GM21619 (cell line): ENCODE measurements at regions not wholly inside any gene's neighbourhood (a gene's known extent, or its start where the extent isn't known, plus 50 kb on each side); places are given as distances from the start of the nearest gene placed in this dataset.
"Not testable (repeated sequence)": the region's sequence is repeated elsewhere in the genome, so short reads cannot be mapped to it uniquely, and the experiment has no call there.

Experiments
- ATAC-seq: cut with Tn5 transposase; IDR thresholded peaks from one replicate; pipeline ENCODE4 v1.9.1; 2021; ENCODE audit not compliant: unreplicated experiment

GRCh38 chr6:111925296-111925695, 52.0 kb upstream of the FYN start:
- ATAC-seq = no peak

DNA sequence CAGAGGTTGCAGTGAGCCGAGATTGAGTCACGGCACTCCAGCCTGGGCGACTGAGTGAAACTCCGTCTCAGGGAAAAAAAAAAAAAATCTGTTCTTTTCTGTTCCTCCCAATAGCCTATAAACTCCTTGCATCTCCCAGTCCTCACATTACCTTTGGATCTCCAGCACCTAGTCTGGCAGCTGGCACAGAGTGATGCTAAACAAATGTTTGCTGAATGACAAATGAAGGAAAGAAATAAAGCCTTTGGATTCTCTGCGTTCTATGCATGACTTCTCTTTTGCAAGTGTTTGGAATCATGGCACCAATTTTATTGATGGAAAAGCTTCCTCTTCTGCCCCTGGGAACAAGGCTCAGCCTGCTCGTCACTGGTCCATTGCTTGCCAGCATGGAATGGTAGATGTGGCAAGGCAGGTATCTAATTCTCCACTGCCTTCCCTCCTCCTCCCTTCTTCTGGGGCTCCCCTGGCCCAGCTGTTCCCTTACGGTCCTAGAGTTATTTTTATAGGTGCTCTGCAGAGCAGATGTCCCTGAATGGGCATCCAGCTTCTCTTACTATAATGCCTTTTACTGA, 53.6 kb upstream of the FYN start:
- ATAC-seq = no peak

DNA sequence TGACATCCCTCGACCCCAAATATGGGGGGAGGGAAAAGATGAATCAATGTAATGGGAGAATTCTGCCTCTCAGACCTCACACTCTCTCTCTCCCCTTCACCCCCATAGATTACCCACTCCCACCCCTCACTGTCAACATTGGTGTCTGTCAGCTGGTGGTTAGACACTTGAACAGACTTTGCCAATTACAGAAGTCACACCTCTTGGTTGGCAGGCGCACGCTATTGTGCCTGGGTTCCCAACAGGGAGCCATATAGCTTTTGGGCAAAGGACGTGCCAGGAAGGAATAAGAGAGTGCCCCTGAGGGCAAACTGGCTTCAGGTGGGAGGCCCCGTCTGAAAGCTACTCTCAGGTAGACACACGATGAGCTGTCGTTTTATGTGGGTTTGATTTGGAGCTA, 54.1 kb upstream of the FYN start:
- no peak for ATAC-seq

- ATAC-seq = no peak
Measured at GRCh38 chr6:111928139-111928538, 54.9 kb upstream of the FYN start.

DNA sequence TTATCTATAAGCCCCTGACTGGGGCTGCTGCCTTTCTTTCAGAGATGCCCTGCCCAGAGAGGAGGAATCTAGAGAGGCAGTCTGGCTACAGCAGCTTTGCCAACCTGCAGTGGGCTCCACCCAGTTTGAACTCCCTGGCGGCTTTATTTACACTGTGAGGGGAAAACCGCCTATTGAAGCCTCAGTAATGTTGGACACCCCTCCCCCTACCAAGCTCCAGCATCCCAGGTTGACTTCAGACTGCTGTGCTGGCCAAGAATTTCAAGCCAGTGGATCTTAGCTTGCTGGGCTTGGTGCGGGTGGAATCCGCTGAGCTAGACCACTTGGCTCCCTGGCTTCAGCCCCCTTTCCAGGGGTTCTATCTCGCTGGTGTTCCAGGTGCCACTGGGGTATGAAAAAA, 61.4 kb upstream of the FYN start:
- not testable (repeated sequence) for ATAC-seq

DNA sequence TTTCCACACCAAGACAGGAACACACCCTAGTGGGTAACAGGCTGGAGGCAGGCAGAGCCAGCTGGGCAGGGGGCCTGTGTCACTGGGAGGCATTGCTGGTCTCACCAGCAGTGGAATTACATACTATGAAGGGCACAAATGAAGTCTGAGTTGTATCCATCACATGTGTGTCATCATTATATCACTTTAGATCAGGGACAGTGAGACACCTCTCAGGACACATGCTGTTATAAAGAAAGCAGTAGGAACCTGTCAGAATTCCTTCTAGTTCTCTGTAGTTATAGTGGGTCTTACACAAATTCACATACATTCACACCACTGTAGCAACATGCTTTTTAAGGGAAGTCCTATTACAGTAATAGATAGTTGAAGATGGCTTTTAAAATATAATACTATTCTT, 63.5 kb upstream of the FYN start:
- no peak for ATAC-seq

GRCh38 chr6:111938710-111939109, 65.5 kb upstream of the FYN start:
- no peak for ATAC-seq

GRCh38 chr6:111939902-111940301, 66.7 kb upstream of the FYN start:
- ATAC-seq = no peak

- ATAC-seq = no peak
Measured at GRCh38 chr6:111940801-111941200, 67.5 kb upstream of the FYN start.

DNA sequence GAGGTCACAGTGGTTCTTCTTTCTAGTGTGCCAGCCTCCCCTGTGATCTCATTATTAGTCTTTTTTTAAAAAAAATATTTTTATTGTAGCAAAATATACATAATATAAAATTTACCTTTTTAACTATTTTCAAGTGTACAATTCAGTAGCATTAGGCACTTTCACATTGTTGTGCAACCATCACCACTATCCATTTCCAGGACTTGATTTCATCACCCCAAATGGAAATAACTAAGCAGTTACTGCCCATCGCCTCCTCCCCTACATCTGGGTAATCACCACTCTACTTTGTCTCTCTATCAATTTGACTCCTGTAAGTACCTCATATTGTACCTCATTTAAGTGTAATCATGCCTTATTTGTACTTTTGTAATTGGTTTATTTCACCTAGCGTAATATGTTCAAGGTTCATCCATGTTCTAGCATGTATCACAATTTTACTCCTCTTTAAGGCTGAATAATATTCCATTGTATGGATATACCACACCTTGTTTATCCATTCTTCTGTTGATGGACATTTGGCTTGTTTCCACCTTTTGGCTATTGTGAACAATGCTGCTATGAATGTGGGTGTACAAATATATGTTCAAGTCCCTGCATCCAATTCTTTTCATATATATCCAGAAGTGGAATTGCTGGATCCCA, 68.6 kb upstream of the FYN start:
- no peak for ATAC-seq

DNA sequence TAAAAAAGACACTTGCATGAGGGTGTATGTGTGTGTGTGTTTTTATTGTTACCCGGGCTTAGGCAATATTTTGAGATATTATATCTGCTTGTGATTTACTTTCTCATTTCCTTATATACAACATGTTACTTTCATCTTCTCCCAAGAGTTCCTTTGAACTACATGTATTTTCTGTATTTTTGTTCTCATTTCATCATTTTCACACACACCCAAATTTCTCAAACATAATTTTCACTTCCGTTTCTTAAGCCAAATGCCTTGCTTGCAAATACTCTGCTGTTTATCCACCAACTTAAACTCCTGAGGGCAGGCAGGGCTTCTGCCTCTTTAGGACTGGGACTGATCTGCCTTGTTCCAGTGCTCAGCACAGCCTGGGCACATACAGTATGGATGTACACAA, 69.3 kb upstream of the FYN start:
- ATAC-seq = no peak

GRCh38 chr6:111943266-111943665, 70.0 kb upstream of the FYN start:
- ATAC-seq = no peak

DNA sequence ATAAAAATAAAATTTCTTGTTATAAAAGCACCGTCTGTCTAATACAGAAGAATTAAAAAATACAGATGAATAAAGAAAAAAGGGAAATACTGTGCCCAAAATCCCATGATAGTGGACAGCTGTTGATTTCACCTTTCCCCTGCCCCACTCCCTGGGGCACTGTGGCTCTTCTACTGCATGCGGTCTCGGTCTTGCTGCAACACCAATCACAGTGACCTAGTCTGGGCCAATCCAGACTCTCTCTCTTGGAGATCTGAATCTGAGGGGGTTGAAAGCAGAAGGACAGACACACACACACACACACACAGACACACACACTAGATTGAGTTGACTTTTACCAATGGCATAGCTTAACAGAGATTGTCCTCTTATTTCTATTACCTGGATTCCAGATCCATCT, 70.5 kb upstream of the FYN start:
- ATAC-seq = no peak

- ATAC-seq = no peak
Measured at GRCh38 chr6:111944541-111944940, 71.3 kb upstream of the FYN start.

GRCh38 chr6:111949546-111949945, 76.3 kb upstream of the FYN start:
- no peak for ATAC-seq

- ATAC-seq = not testable (repeated sequence)
Measured at GRCh38 chr6:111949984-111950383, 76.7 kb upstream of the FYN start.

GRCh38 chr6:111950661-111951496, 77.6 kb upstream of the FYN start:
- ATAC-seq = no peak

DNA sequence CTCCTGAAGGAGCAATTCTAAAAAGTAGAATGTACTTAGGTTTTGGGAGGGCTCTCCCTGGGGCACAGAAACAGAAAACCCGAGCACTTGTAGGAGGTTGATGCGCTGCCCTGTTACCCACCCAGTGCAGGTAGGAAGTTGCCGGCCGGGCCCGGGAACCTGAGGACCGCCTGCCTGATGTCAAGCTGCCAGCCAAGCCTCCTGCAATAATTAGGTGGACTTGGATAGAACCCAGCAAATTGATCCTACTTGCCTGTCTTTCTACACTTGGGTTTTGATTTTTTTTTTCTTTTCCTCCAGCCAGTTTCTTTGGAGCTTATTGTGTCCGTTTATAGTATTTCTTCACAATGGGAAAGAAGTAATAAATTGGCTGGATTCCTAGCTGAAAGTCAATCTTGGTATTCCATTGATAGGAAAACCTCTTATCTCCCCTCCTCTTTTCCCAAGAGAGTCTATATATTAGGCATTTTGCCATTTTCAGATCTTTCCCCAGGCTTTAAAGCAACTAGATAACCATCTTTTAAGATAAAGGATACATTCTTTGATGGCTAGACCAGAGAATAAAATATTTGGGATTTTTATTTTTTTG, 78.3 kb upstream of the FYN start:
- ATAC-seq = no peak

GRCh38 chr6:111952274-111952673, 79.0 kb upstream of the FYN start:
- no peak for ATAC-seq

DNA sequence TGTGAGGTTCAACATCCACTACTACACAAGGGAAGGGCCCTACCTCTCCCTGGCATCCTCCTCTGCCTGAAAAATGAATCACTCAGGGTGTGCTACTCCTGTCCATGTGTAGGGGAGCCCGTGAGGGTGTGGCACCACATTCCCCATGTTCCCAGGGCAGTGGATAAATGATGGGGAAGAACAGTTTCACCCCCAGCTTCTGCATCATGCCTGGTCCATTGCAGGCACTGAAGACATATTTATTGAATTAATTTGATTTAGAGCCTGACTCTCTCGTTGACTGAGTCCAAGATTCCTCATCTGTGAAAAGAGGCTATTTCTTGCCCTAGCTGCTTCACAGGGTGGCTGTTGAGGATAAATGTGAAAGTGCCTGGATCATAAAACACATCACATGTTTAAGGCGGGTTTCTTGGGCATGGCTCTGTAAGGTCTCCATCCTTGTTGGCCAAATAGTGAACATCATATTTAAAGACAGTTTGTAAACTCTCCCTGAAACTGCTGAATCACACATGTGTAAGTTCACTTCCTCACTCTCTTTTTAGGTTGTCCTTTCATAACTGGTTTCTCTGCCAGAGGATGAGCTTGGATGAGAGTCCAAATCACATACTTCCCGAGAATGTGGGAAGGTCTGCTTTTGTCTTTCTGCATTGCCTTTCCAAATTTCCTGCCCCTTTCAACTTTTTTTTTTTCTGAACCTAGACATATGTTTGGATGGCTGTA, 79.7 kb upstream of the FYN start:
- no peak for ATAC-seq

DNA sequence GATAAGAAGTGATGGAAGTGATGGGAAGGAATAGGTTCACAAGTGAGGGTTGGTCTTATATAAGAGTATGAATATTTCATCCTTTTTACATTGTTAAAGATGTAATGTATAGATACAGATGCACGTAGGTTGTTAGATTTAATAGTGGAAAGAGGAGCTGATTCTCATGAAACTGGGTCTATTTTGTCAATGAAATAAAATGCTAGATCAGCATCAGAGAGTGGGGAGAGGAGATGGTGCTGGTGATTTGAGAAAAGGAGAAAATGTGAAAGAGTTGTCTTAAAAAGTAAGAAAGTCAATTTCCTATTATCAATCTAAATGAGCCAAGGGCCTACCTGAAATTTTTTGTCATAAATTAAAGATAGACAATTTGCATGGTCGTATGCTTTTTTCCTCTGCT, 82.8 kb upstream of the FYN start:
- no peak for ATAC-seq
